ENCODE measurements at regions not wholly inside any gene's neighbourhood (a gene's known extent, or its start where the extent isn't known, plus 50 kb on each side); places are given as distances from the start of the nearest gene placed in this dataset.

DNA sequence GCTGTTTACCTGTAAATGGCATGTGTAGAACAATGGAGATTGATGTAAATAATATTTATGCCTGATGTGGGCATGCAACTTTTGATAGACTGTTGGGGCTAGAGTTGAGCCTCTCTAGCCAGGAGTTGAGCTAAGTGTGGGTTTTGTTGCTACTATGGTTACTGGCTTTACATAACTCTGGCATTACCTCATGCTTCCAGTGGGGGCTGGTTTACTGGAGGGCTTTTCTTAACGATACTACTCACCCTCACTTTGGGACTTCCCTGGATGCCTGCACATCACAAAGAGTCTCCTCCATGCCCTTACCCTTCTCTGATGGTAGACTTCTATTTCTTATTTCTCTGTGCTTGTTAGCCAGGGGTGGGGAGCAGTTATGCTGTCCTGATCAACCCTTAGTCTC is 524.6 kb upstream of the CDH4 start:
- DNase-seq: no peak

DNA sequence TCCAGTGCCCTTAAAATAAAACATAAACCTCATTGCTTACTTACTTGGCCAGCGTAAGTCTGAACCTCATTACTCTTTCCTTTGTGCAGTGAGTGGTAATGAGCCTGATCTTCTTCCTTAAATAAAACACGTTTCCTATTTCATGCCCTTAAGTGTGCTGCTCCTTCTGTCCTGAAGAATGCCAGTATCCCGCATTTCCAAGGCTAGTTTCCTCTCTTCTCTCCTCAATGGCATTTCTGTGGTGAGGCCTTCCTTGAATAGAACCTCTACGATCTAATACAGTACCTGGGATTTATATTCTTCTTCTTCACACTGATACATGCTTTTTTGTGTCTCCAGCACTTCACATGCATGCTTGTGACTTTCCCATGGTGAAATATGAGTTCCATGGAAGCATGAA is 523.4 kb upstream of the CDH4 start:
- no peak for DNase-seq

DNA sequence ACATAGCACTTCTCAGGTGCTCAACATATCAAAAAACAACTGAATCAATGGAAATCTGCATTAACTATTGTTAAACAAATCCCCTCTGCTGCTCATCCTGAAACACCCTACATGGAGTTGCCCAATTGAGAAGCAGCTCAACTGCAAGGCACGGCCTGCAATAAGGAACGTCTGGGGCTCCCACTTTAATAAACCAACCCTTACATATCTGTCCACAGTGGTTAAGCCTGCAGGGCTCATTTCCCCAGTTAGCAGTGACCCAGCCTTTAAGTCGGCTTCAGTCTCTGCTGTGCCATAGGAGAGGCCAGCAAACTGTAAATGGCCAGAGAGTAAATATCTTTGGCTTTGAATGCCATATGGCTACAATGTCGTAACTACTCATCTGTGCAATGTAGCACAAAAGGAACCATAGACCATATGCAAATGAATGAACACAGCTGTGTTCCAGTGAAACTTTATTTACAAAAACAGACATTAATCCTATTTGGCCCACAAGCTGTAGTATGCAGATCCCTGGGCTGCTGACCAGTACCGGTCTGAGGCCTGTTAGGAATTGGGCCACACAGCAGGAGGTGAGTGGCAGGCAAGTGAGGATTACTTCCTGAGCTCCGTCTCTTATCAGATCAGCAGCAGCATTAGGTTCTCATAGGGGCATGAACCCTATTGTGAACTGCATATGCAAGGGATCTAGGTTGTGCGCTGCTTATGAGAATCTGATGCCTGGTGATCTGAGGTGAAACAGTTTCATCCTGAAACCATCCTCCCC is 522.7 kb upstream of the CDH4 start:
- no peak for DNase-seq

DNA sequence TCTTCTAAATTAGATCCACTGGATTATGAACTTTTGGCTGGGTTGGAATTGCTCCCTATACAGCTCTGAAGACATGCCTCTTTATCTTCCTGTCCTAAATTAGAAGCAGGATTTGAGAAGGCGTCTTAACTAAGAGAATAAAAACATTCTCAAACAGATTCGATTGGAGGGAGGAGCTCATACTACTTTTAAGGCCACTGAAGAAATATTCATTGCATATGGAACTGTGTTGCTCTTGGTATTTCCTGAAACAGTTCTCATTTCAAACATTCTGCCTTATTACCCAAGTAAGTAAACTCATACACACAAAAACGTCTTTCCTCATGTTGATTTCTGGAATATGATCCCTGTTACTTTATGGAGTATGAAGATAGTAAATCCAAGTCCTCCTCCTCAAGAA is 519.7 kb upstream of the CDH4 start:
- no peak for DNase-seq

DNA sequence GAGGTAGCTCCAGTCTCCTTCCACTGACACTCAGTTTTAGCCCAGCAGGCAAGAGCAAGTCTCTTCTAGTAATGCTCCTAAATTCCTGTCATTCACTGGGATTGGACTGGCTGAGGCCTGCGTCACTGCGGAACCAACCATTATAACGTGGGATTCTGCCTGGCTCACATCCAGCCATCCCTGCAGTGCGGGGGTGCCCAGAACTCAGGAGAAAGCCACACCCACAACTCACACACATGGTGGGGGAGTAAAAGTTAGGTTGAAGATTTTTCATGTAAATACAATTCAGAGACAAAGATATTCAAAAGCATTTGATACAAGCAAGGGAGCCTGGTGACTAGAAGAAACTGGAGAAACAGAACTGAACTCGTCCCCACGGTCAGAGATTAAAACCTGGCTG is 504.0 kb upstream of the CDH4 start:
- DNase-seq: no peak

DNA sequence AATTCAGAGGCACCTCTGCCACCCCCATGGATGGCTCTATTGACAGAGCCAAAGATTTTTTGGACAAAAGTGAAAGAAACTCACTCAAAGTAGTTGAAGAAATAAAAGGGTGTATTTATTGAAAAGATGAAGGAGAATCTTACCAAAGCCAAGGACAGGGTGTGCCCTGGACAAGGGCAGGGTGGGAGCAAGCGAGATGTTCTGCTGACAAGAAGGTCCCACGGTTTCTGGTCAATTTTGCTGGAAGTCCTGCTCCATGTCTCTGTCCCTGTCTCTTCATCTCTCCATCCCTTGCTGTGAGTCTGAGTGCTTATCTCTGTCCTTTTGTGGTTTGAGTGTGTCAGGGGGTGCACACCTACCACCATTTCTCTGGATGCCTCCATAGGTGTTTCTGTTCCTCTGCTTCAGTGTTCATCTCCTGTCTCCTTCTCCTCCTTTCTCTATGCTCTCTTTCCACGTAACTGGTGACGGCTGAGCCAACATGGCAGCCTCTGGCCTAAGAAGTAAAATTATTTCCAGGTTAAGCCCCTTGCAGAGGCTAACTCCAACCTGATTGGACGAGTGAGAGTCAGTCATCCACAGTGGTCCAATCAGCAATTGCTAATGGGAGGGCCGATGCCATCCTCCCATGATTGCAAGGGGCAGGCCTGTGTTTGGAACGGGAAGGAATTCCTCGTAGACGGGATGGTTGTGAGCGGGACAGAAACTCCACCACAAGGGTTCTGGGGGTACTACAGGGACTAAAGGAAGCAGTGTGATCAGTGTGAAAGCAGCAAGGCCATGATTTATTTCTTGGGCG is 502.1 kb upstream of the CDH4 start:
- DNase-seq: no peak

DNA sequence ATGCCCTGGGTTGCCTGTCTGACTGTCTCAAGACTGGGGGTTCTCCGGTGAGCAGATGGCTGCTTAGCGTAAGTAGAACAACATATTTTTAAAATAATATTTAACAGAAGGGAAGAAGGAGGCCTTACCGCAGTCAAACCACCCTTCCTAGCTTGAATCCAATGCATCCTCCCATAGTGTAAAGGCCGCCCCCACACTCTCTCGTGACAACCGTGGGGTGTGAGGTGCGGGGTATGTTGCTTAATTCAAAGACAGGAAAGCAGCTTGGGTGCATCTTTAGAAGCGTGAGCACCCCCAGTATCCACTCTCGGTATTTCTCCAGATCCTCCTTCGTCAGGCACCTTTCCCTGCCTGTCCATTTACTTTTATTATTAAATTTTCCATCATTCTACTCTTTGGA is 501.2 kb upstream of the CDH4 start:
- DNase-seq: no peak

DNA sequence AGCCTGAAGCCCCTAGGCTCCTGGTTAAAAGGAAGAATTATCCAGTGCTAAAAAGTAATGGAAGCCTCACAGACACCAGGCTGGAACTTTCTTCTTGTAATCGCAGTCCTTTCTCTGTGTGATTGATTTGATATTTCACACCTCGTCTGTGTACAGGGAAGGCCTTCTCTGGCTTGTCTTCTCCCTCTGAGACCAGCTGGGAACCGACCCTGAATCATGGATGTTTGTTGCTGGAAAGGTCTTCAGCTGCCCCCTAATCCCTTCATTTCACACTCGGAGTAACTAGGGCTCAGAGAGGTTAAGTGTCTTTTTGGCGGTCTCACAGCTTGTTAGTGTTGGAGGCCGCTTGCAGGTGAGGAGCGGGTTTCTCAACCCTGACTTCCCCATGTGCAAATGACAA is 500.2 kb upstream of the CDH4 start:
- DNase-seq: no peak

DNA sequence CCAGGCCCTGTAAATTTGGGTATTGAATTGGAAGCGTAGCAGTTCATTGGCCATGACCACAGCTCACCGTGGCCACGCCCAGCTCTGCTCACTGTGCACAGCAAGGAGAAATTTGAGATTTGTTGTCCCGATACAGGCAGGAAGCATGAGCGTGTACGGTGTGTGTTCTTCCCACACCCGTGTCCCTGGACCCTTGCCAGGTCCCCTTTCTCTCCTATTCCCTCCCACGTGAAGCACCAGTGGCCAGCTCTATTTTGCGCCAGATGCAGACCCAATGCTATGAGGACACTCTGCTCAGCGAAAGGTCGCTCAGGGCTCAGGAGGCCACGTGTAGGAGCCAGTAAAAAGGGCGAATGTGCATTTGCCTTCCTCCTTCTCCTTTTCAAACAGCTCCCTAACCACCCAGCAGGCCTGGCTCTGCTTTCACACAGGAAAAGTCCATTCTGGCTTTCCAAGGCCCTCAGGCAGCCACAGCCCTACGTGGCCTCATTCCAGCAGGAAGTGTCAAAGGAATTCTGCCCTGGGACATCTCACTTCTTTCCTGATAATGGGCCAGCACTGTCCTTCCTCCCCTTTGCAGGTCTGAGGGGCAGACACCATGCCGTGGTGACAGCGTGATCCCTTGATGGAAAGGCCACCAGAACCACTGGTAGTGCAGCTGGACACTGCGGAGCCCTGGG is 499.2 kb upstream of the CDH4 start:
- DNase-seq: no peak

DNA sequence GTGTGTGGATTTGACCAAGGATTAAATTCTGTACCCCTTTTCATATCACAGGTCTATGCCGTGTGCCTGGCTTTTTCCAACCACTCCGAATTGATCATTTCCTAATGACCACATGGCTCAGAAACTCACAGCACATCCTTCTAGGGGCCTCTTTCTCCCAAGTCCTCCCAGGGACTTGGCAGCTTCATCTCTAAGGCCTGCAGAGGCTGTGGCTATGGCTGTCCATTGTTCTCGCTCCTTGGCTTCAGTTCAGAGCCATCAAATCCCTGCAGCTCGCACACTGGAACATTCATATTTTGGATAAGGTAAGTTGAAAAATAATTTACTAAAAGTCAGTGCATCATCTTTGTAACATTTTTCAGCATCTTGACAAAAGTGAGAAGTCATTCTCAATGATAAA is 497.2 kb upstream of the CDH4 start:
- no peak for DNase-seq

DNA sequence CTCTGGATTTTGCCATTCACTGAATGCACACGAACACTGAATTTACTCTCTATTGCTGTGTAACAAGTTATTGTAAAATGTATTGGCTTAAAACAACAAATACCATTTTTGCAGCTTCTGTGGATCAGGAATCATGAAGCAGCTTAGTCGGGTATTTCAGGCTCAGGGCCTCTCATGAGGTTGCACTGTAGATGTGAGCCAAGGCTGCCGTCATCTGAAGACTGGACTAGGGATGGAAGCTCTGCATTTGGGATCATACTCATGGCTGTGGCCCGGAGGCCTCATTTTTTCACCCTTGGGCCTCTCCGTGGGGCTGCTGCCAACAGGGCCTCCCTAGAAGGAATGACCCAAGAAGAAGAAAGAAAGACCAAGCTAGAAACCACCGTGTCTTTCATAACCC is 492.4 kb upstream of the CDH4 start:
- DNase-seq: no peak

DNA sequence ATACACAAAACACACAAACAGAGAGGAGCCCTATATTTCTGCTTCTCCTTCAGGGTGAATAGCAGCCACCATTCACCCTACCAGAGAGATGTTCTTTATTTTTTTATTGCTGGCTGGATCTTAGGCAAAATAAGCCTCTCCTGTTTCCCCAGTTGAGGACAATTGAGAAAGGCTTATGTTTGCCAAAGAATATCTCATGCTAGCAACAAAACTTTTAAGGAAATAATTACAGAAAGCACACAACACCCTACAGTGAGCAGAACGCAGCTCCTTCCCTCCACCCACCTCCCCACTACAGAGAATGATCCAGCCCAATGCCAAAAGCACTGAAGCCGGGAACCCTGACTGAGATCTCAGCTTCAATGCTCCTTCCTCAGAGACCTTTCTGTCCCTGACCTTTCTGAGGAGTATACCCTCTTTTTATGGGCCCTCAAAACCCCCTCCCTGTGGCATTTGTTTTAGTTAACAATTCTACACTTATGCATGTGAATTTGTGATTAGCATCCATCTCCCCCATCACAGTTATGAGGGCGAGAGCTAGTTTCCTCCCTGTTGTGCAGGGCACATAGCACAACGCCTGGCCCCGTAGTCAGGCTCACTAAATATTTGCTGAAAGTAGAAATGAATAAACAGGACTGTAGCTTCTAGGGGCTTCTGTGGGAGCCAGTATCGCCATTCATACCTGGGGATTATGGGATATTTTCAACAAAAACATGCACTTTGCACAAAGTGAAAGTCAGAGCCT is 491.6 kb upstream of the CDH4 start:
- DNase-seq: no peak

DNA sequence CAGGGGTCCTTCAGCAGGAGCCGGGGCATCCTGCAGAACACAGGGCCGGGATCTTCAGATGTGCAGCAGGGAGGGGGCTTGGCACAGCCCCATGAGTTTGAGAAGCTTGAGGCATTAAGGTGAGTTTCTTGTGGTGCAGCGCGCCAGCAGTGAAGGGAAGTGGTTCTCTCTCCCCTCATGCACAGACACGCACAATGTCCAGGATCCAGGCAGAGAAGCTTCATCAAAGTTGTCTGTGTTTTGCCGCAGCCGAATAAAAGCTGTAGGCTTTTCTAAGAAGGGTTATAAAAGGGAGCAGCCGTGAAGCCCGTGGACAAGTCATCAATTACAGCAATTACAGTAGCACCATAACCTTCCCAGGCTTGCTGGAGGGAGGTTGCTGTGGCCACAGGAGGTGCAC is 491.0 kb upstream of the CDH4 start:
- DNase-seq: no peak

DNA sequence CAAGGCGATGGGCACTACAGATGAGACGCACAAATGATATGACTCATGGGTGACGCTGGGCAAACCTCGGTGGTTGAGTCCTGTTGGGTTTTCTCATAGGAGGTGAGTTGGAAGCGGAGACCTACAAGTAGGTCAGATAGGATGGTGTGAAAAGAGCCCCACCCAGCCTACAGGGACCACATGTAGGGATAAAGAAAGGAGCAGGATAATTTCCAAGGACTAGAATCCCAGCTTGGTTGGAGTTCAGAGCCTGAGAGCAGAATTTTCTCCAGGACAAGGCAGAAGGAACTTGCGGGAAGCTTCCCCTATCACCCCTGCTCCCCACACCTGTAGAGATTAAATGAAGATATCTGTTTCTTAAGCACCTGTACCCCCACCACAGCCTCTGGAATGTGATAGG is 489.7 kb upstream of the CDH4 start:
- no peak for DNase-seq

DNA sequence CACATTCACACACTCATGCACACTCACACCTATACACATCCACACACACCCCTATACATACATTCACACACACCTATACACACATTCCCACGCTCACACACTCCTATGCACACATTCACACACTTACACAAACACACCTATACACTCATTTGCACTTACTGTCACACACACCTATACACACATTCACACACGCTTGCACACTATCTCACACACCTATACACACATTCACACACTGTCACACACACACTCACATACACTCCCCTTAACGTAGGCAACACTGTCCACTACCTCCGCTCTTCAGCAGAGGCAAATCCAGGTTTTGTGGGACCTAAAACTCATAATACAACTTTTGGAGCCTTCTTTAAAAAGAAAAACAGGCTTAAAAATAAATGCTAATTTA is 487.7 kb upstream of the CDH4 start:
- no peak for DNase-seq

DNA sequence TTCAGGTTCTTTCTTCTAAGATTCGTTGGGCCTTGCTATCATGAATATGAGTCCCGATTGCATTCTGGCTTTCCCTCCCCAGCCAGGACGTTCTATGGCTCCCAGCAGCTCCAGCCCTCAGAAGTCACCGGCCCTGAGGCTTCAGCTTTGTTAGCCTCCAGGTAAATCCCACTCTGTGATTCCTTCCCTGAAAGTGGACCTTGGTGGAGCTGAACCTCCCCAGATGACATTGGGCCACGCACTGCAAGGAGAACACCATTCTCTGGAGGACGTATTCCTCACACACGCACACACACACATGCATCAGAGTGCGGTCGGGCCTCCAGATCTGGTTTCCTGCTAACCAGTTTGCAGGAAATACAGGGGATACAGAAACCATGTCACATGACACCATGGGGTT is 487.3 kb upstream of the CDH4 start:
- DNase-seq: no peak

DNA sequence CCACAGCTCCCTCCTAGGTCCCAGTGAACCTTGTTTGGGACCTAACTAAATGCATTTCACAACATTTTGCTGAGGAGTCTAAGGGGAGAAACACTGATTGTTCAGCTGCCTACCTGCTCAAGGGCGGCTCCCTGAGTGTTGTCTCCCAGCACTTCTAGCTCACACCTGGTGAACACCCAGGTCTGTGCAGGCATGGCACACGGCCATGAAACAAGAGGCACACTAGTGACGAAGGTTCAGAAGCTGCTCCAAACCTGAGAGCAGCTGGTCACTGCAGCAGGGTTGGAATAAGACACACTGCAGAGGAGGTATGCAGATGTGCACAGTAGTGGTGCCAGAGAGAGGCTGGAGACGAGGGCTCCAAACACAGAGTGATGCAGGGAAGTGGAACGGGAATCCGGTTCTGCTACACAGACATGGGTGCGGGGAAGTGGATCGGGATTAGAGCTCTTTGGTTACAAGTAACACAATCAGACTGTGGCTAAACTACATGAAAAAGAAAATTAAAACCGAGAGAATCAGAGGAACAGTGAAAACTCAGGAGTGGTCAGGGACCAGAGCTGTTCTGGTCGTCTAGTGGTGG is 486.1 kb upstream of the CDH4 start:
- DNase-seq: peak; percentile 36

DNA sequence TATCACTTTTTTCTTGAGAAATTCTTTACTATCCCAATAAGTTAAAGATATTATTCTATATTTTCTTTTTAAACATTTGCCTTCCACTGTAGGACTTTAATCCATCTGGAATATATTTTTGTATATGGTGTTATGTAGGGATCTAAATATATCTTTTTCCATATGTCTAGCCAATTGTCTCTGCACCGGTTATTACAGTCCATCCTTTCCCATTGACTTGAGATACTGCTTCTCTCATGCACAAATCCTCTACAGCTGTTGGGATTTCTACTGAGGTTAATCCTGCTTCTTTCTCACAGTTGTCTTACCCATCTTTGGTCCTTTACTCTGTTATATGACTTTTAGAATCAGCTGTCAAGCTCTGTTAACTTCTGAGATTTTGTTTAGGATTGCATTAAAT is 483.8 kb upstream of the CDH4 start:
- DNase-seq: no peak

DNA sequence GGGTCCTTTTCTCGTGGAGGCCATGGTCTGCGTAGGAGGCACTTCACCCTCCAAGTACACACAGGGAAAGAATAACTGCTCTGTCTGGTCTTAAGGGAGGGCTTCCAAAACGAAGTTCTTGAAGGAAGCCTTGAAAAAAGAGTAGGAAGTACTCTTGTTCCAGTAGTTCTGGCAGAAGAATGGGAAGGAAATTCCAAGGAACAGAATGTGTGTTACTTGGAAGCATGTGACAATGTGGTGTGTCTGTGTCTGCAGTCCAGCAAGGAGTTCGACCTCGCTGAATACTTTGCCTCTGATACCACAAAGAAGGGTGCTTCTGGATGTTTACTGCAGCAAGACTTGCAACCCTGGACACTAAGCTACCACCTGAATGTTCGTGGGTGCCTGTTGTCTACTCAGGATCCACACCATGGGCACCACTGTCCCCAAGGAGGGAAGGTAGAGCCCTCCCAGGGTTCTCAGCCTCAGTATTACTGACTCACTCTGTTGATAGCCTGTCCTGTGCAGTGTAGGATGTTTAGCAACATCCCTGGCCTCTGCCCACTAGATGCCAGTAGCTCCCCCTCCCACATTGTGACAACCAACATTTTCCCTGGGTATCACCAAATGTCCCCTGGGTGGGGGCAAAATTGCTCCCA is 471.6 kb upstream of the CDH4 start:
- DNase-seq: no peak

DNA sequence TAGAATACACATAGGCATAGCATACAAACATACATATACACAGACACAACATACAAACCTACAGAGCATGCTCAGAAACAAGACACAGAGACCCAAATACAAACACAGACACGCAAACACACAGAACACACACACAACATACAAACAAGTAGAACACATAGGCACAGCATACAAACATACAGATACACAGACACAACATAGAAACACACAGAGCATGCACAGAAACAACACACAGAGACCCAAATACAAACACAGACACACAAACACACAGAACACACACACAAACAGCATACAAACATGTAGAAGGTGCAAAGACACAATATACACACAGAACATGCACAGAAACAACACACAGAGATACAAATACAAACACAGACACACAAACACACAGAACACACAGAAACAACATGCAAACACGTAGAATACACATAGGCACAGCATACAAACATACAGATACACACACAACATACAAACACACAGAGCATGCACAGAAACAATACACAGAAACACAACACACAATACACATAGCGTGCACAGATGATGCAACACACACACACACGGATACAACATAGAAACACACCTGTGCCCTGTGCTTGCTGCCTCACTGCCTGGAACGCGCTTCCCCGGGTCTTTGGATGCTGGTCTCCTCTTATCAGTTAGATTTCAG is 469.0 kb upstream of the CDH4 start:
- DNase-seq: no peak

DNA sequence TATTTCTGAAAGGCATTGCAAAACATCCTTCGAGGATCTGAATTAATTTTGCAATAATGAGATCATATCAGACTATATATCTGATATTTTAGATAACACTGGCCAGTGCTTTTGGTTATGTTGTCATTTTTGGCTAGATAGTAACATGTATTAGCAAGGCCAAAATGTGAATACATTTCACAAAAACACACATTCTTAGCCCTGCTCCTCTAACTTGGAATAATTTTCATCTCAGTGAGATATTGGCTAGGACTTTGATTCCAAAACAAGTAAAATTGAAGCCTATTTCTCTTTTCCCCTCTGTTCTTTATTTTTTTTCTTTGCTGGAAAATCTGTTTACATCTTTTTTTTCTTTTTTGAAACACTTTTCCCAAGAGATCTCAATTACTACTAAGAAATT is 466.8 kb upstream of the CDH4 start:
- DNase-seq: no peak

DNA sequence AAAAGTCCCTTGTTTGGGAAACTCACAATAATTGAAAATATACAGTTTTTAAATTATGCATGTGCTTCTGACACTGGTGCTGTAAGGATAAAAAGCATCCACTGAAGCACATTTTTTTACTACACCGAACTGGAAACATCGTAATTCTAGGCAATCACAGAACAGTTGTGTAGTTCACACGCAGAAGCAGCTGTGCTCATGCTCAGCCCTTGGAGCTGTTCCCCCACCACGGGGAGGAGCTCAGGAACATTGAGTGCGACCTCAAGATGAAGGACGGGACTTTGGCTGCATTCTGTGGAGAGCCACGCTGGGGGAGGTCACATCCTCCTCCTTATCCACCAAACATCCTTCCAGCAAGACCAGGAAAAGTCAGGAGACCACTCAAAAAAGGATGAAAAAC is 466.3 kb upstream of the CDH4 start:
- no peak for DNase-seq

Data from DMS79 (cell line).